ENCODE measurements at regions not wholly inside any gene's neighbourhood (a gene's known extent, or its start where the extent isn't known, plus 50 kb on each side); places are given as distances from the start of the nearest gene placed in this dataset.
"Not testable (repeated sequence)": the region's sequence is repeated elsewhere in the genome, so short reads cannot be mapped to it uniquely, and the experiment has no call there.

GRCh38 chr19:40940771-40941170 is 50.3 kb upstream of the CYP2B6 start:
- DNase-seq (ENCODE audit: low spot score) = not testable (repeated sequence)

GRCh38 chr19:40938007-40938406 is 53.1 kb upstream of the CYP2B6 start:
- not testable (repeated sequence) for DNase-seq (ENCODE audit: low spot score)

DNA sequence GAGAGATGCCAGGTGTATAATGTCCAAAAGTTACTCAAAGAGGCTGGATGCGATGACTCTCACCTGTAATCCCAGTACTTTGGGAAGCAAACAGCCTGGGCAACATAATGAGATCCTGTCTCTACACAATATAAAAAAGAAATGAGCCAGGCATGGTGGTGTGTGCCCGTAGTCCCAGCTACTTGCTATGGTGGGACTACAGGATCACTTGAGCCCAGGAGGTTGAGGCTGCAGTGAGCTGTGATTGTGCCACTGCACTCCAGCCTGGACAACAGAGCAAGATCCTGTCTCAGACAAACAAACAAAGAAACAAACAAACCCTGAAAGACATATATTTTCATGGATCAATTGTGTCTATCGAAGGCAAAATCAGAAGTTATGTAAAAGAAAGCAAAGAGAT is 54.3 kb upstream of the CYP2B6 start:
- no peak for DNase-seq (ENCODE audit: low spot score)

DNA sequence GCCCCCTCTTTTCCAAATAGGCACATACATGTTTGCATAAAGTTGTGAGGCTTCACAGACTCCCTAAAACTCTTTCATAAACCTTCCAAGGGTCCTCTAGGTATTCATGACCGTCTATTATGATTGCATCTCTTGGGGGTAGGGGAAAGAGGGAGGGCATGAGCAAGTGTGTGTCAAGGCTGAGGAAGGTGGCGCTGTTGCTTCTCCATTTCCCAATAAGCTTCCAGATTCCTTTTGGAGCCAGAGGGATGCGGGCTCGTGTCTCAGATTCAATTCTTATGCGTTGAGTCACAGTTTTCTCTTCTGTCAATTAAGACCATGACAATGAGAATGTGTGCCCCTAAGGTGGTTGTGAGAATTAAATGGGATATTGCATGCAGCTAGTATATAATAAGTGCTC is 51.0 kb upstream of the CYP2A7 start:
- peak; percentile 40 for DNase-seq (ENCODE audit: low spot score)

DNA sequence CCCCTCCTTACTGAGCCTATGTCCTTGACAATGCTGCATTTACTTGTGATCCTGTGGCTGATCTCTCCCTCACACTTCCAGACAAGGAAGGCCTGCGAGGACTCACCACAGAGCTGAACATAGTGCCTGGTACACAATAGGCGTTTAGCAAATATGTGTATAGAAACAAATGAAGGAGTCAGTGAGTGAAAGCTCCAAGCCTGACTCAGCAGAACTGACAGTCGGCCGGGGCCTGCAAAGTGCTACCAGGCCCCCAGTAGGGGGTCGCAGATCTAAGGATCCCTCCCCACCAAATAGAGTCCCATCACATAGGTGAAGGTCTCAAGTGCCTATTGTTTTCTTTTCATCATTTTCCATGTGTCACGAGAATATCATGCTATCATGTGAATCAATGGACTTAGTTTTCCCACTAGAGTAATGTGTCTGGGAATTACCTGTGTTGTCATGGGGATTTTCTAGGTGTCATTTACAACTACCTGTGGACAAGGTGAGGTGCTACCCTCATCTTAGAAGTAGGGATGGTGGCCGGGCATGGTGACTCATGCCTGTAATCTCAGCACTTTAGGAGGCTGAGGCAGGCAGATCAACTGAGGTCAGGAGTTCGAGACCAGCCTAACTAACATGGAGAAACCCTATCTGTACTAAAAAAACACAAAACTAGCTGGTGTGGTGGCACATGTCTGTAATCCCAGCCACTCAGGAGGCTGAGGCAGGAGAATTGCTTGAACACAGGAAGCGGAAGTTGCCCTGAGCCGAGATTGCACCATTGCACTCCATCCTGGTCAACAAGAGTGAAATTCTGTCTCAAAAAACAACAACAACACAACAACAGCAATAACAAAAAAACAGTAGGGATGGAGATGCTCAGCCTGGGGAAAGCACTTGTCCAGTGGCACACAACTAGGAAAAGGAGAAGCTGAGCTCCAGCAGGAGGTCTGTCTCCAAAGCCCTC is 50.3 kb upstream of the CYP2A7 start:
- no peak for DNase-seq (ENCODE audit: low spot score)
